ENCODE measurements at regions not wholly inside any gene's neighbourhood (a gene's known extent, or its start where the extent isn't known, plus 50 kb on each side); places are given as distances from the start of the nearest gene placed in this dataset.

DNA sequence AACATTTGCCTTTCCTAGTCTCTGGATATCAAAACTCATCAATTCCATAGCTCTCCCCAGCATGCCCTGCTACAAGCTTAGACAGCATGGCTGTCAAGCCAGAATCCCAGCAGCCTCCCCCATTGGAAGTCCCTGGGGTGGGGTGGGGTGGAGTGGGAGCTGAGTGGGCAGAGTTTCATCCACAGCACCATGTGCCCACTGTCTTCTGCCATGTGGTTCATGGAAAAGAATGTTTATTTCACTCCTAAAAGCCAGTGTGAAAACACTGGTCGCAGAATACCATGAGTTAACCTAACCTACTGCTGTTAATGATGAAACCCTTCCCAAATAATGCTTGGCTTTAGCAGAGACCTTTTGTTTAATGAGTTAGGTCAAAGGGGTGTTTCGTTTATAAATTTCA is 80.2 kb upstream of the KIRREL3 start:
- DNase-seq, result no peak

DNA sequence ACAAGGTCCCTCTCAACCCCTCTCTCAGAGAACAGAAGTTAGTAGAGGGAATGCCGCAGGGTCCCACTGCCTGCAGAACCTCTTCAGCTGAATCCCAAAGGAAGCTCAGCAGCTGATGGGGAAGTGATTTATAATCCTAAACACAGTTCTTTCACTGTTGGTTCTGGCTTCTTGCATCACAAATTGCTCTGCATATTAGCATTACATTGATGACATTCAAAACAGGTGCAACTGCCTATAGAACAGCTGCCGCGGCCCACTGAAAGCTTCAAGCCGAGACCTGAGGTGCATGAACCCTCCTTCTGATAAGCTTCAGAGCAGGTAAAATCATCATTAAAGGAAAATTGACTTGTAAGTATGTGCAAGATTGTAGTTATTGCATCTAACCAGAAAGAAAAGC is 75.2 kb upstream of the KIRREL3 start:
- DNase-seq, result no peak

DNA sequence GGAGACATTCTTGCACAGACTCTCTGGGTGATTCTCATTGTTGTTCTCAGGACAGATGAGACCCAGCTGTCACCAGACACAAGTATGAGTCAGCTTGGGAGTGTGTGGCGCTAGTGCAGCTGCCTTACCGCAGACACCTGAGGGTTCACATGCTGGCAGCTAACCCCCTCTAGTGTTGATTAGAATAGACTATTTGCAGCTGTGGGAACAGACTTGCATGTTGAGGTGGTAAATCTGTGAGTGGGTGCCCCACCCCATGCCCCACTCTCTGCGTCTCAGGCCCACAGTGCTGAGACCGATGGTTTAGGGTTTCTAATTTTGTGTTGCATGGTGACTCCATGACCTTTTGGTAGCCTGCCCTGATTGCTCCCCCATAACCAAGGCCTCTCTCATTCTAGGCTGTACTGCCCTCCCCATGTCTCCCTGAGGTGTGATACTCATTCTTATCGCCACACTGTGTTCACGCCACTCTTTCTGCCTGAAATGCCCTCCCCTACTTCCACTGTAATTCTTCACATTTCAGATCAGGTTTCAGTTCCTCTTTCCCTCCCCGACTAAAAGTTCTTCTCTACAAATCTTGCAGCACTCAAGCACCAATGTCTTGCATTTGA is 73.7 kb upstream of the KIRREL3 start:
- DNase-seq, result no peak

DNA sequence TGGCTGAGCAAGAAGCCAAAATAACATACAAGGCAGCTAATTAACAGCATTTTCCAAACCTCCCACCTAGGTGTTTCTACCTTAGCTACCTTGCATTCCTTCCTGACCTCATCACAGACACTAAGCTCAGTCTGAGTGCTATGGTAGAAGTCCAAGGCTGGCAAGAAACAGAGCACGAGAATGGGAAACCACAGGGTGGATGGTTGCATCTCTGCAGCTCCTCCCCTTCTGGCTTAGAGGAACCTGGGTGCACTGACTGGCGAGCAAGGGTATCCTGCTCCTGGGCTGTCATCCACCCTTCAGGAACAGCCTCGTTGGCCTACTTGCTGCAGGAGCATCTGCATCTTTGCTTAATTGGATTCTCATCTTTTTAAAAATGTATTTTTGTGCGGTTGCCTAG is 73.1 kb upstream of the KIRREL3 start:
- DNase-seq, result no peak

DNA sequence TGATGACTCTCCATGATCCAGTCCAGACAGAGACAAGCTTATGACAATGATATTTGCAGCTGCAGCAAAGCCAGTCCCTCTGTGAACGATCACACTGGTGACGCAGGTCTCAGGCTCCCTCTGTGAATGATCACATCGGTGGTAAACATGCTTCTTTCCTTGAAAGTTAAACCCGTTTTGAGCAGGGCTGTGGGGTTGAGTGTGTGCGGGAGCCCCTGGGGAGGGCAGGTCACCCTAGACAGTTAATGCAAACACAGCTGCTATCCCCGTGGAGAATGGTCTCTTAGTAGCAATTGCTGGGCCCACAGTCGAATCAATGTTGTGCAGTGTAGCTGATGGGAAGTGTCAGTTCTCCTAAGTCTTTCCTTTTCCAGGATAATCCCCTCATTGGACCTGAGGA is 71.0 kb upstream of the KIRREL3 start:
- DNase-seq, result no peak

DNA sequence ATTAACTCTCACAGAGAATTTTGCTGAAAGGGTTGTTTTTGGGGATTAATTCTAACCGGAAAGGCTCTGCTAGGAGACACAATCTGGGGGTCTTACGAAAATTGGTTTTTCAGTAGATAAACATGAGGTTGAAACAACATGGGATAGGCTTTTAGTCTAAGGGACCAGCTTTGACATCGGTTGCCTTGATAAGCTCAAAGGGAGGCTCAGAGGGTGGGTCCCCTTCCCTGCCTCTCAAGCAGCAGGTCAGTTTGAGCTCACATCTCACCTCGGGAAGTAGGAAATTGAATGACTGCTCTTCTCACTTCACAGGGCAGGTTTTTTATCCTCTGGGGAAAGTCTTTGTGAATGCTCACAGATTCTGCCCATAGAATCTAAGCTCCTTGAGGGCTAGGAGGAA is 70.2 kb upstream of the KIRREL3 start:
- no peak for DNase-seq

DNA sequence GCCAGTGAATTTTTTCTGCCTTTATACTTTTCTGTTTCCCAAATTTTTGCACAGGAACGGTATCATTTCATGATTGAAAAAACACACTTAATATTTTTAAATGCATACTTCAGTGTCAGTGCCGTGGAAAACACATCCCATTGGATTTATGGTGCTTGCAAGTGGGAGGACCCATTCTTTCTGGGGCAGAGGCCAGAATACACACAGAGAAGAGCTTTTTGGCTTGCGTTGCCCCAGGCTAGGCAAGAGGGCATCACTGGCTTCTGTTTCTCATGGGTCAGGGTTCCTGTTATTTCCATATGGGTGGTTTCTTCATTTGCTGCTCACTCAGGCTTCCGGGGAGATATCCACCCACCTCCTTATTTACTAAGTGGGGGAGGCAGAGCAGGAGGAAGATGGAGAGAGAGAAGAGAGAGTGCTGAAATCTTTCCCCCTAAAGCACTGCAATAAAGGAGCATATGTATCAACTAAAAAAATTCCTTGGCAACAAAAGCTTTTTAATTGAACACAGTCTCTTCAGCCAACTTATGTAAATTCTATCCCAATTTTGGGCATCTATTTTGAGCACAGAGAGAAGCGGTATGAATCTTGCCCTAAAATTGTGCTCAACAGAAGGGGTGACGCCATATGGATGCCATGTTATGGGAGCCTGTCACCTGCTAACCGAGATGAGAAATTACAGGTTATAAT is 66.0 kb upstream of the KIRREL3 start:
- DNase-seq, result no peak

DNA sequence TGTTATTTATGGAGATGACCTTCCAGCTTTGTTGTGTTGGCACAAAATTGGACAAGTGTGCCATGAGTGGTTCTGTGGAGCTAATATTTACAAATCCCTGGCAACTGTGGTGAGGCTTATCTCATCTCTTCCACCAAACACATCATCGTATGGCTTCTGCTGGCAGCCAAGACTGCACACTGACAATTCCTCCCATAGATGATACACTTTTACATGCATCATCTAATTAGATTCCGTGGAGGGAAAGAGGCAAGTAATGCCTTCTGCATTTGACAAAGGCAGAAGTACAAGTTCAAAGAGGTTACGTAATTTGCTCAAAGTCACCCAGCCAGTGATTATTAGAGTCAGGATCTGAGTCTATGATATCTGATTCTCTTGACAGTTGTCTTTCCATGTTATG is 62.7 kb upstream of the KIRREL3 start:
- DNase-seq, result no peak

DNA sequence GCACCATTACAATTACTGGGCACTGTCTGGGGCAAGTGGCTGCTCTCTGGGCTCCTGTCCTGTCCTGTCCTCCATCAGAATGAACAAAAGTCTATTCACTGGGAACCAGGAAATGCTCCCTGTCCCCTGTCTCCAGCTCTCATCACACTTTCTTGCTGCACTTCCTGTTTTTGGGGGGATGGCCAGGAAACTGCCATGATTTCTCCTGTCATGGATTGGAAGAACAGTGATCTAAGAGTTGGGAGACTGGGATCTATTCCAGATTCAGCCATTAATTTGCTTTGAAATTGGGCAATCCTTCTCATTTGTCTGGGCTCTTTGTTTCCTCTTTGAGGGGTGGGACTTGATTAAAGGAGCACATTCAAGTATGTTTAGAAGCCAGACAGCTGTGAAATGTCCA is 61.4 kb upstream of the KIRREL3 start:
- no peak for DNase-seq

DNA sequence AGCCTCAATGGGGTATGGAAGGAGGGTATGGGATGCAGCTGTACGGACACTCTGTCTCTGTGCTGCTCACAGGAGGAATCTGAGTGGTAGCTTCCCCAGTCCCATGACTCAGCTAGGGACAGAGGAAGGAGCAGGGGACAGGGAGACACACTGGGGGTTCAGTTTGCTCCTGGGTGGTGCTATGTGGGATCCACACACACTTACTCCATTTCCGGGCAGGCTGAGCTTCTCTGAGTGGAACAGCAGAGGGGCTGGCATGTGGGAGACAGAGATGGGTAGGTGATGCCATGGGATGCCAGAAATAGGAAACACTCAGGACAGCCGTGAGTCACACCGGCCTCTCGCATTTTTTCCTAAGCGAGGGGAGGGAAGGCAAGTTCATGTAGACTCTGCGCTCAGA is 59.2 kb upstream of the KIRREL3 start:
- no peak for DNase-seq

DNA sequence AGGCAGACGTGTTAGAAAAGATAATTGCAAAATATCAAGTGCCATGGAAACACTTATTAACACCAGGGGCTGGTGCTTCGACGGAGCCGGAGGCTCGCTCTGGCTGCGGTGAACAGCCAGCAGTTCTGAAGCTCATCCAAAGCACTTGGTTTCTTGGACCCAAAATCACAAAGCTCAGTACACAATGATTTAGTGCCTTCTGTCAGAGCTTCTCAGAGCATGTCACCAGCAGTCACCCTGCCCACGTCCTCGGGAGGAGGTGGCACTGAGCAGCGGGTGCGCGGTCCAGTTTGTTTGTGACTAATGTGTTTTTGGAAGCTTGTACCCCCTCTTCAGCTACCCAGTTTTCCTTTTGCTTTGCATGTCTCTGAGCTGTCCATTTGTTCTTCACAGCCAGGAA is 58.7 kb upstream of the KIRREL3 start:
- no peak for DNase-seq

DNA sequence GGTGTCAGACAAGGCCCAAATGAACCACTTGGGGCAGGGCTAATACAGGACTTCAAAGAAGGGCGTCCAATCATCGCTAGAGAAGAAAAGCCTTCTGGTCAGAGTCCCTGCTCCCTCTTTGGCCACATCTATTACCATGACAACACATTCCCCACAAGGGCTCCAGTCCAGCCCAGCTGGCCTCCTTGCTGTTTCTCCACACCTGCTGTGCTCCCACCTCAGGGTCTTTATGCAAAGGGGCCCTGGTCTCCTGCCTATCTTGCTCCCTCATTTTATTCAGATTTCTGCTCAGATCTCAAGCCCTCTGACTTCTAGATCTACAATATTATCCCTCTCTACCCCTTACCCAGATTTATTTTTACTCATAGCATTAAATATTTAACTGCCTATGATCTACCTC is 58.0 kb upstream of the KIRREL3 start:
- DNase-seq, result no peak

DNA sequence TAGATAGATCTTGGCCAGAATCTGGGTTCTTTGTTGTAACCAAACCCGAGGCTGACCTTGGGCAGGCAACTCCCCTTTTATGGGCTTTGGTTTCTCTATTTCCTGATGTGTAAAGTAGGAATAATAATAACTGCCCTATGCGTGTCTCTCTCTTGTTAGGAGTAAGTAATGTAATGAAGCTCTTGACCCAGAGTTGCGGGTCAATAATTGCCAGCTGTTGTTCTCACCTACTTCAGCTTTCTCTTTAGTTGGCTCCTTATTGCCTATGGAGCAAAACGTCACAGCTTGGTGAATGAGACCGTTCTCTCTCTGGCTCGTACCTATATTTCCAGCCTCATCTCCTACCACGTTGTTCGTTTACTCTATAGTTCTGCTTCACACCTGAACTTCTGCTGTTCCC is 56.6 kb upstream of the KIRREL3 start:
- DNase-seq, result no peak

DNA sequence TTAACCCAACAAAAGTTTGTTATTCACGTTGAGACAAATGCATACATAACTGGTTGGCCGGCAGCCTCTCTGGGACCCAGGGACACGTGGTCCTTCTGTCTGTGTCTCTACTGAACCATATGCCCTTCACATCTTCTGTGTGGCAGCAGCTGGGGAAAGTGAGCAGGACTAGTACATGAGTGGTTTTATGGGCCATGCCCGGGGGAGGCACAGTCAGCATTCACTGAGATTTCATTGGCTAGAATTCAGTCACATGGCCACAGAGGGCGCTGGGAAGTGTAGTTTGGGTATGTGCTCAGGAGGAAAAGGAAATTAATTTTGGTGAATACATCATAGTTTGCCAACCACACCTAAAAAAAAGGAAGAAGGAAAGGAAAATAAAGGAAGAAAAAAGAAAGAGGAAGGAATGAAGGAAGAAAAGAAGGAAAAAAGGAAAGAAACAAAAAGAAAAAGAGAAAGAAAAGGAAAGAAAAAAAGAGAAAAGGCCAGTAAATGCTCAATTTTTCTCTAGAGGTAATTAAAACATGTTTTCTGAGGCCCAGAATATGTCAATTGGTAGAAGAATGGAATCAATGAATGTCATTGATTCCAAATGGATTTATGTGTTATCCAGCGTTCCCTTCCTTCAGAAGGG is 55.9 kb upstream of the KIRREL3 start:
- DNase-seq, result no peak

DNA sequence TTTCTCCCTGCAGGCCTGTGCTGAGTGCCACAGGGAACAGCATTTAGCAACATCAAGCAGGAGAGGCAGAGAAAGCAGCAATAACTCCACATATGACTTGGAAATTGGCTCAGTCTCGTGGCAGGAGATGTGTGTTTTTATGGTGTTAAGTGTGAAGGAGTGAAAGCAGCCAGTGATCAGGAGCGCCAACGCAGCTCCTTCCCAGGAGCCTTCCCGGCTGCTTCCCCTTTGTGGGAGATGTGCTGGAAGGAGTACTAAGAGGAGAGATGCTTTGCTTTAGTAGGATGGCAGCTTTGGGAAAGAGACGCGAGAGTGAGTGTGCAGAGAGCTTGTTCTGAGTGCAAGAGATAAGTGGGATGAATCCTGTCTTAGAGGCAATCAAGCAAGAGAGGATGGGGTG is 54.7 kb upstream of the KIRREL3 start:
- no peak for DNase-seq

DNA sequence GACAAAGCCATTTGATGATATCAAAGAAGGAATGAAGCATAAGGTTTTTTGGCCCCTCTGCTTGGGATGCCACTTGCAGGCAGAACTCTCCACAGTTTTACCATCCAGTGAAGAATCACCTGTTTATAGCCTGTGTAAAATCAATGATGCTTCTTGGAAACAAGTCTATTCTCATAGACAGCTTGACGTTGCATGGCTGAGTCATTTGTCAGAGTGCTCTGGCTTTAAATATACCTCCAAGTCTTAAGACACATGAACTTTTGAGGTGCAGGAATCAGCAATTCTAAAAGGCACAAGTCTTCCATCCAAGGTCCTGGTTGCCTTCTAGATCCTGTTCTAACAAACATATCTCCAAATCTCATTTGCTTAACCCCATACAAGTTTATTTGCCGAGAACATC is 53.6 kb upstream of the KIRREL3 start:
- no peak for DNase-seq

DNA sequence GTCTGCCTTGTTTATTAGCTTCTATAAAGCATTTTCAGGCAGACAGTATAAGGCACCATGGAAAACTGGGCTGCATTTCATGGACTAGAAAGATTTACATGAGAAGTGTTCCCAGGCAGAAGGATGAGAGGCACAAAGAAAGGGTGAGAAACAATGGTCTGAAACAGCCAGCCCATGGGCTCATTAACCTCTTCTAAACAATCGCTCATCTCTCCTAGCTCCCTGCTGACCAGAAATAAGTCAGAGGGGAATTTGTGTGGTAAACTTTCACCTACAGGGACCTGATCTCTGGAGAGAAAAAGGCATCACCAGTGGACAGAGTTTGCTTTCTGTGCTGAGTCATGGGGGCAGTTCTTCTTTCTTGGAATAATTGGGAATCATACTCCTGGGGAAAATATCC is 51.8 kb upstream of the KIRREL3 start:
- no peak for DNase-seq
